C4-2B (cell line): ENCODE measurements at regions not wholly inside any gene's neighbourhood (a gene's known extent, or its start where the extent isn't known, plus 50 kb on each side); places are given as distances from the start of the nearest gene placed in this dataset.

Source experiments
- ZFX ChIP-seq: fragments of 450-650 bp; IDR thresholded peaks from 2 replicates; pipeline ENCODE4 v1.6.1; 2017
- TF ChIP-seq, protein P1 (sequence below): fragments of 450-650 bp; conservative IDR thresholded peaks from 2 replicates; pipeline ENCODE4 v1.5.1; 2017; ENCODE audit warnings: mild to moderate bottlenecking

DNA sequence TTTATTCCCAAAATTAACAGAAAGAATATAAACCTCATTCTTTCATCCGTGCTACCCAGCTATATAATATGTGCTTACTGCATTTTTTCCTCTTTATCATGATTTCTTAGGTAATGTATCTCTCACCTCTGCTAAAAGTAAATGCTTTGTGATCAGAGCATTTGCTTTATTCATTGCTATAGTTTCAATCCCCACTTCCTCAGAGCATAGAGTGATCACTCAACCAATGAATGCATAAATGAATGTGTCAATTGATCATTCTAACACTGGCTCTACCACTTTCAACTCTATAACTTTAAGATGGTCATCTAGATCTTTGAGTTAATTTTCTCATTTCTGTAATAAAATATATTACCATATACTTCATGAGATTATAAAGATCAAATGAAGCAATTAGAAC lies 719.2 kb downstream of the CETN3 start:
- TF ChIP-seq, protein P1, sequence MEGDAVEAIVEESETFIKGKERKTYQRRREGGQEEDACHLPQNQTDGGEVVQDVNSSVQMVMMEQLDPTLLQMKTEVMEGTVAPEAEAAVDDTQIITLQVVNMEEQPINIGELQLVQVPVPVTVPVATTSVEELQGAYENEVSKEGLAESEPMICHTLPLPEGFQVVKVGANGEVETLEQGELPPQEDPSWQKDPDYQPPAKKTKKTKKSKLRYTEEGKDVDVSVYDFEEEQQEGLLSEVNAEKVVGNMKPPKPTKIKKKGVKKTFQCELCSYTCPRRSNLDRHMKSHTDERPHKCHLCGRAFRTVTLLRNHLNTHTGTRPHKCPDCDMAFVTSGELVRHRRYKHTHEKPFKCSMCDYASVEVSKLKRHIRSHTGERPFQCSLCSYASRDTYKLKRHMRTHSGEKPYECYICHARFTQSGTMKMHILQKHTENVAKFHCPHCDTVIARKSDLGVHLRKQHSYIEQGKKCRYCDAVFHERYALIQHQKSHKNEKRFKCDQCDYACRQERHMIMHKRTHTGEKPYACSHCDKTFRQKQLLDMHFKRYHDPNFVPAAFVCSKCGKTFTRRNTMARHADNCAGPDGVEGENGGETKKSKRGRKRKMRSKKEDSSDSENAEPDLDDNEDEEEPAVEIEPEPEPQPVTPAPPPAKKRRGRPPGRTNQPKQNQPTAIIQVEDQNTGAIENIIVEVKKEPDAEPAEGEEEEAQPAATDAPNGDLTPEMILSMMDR, result no peak
- no peak for TF ChIP-seq ZFX
